GM12878 (cell line): ENCODE measurements at regions not wholly inside any gene's neighbourhood (a gene's known extent, or its start where the extent isn't known, plus 50 kb on each side); places are given as distances from the start of the nearest gene placed in this dataset.

Source experiments
- ATF7 ChIP-seq: fragments of 450-650 bp; IDR thresholded peaks from 2 replicates; pipeline ENCODE4 v1.6.1; 2016; ENCODE audit warnings: low read depth, mild to moderate bottlenecking
- PAX5 ChIP-seq: IDR thresholded peaks from 2 replicates; pipeline ENCODE4 v1.6.1; 2011; ENCODE audit warnings: low read depth, low read length, borderline replicate concordance
- TF ChIP-seq, protein P1 (sequence below), 3 experiments: IDR thresholded peaks in 2 of 3; conservative IDR thresholded peaks in 1 of 3; 2 replicates each; pipeline ENCODE4 v1.5.1; 2011; ENCODE audit warnings: low read depth in 3 of 3, low read length in 3 of 3, mild to moderate bottlenecking in 3 of 3, control low read depth in 2 of 3, moderate library complexity in 2 of 3, inconsistent platforms in 1 of 3, mixed read lengths in 1 of 3; ENCODE audit not compliant: control insufficient read depth in 2 of 3, insufficient read depth in 1 of 3; ENCODE audit errors: extremely low read depth in 1 of 3

DNA sequence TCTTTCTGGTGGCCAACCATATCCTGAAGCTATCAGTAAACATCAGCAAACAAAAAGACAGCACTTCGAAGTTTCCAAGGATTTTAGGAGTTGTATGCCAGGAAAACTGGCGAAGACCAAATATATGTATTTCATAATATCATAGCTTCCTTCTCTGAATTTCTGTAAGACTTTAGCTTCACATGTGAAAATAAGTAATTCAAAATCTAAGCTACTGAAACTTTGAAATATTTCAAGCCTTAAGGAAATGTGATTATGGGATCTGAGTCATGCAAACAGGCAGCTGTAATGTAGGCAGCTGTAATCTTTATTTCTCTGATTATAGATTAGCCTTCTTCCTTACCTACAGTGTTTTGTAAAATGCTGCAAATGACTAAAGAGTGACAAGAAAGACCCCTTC is 70.7 kb upstream of the ANKRD10 start:
- TF ChIP-seq ATF7 (no peak), PAX5 (no peak)
- TF ChIP-seq, protein P1, sequence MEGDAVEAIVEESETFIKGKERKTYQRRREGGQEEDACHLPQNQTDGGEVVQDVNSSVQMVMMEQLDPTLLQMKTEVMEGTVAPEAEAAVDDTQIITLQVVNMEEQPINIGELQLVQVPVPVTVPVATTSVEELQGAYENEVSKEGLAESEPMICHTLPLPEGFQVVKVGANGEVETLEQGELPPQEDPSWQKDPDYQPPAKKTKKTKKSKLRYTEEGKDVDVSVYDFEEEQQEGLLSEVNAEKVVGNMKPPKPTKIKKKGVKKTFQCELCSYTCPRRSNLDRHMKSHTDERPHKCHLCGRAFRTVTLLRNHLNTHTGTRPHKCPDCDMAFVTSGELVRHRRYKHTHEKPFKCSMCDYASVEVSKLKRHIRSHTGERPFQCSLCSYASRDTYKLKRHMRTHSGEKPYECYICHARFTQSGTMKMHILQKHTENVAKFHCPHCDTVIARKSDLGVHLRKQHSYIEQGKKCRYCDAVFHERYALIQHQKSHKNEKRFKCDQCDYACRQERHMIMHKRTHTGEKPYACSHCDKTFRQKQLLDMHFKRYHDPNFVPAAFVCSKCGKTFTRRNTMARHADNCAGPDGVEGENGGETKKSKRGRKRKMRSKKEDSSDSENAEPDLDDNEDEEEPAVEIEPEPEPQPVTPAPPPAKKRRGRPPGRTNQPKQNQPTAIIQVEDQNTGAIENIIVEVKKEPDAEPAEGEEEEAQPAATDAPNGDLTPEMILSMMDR (IDR thresholded peaks at IDR 0.05 in 2 of 3, conservative IDR thresholded peaks at IDR 0.05 in 1 of 3; ENCODE audit: control insufficient read depth in 2 of 3, extremely low read depth in 1 of 3, insufficient read depth in 1 of 3, low read depth in 3 of 3, low read length in 3 of 3), result no peak
